Medulla oblongata (tissue), 1 donor: ENCODE measurements at regions not wholly inside any gene's neighbourhood (a gene's known extent, or its start where the extent isn't known, plus 50 kb on each side); places are given as distances from the start of the nearest gene placed in this dataset.
"Not testable (repeated sequence)": the region's sequence is repeated elsewhere in the genome, so short reads cannot be mapped to it uniquely, and the experiment has no call there.

ENCODE experiments used
- DNase-seq: peaks from one replicate; pipeline ENCODE4 v3.0.0-alpha.2; 2015; ENCODE audit errors: extremely low spot score

GRCh38 chr2:53366543-53366942, 401.1 kb upstream of the CHAC2 start:
- DNase-seq = no peak

- no peak for DNase-seq
These were observed 404.7 kb upstream of the CHAC2 start for GRCh38 chr2:53362934-53363333.

GRCh38 chr2:53356291-53356905, 411.2 kb upstream of the CHAC2 start:
- DNase-seq = no peak

- DNase-seq = no peak
These were observed 414.2 kb upstream of the CHAC2 start for GRCh38 chr2:53353135-53354114.

GRCh38 chr2:53347269-53347668, 420.3 kb upstream of the CHAC2 start:
- no peak for DNase-seq

GRCh38 chr2:53342248-53342647, 425.4 kb upstream of the CHAC2 start:
- DNase-seq = no peak

- no peak for DNase-seq
These were observed 433.0 kb upstream of the CHAC2 start for GRCh38 chr2:53334610-53335009.

- DNase-seq = no peak
These were observed 435.9 kb upstream of the CHAC2 start for GRCh38 chr2:53331667-53332066.

GRCh38 chr2:53317861-53318260, 449.7 kb upstream of the CHAC2 start:
- no peak for DNase-seq

GRCh38 chr2:53315149-53315548, 452.5 kb upstream of the CHAC2 start:
- DNase-seq = no peak

GRCh38 chr2:53314718-53315117, 452.9 kb upstream of the CHAC2 start:
- DNase-seq = no peak

- not testable (repeated sequence) for DNase-seq
These were observed 454.0 kb upstream of the CHAC2 start for GRCh38 chr2:53313644-53314043.

GRCh38 chr2:53312721-53313120, 454.9 kb upstream of the CHAC2 start:
- no peak for DNase-seq

- DNase-seq = no peak
These were observed 455.4 kb upstream of the CHAC2 start for GRCh38 chr2:53312181-53312580.

- no peak for DNase-seq
These were observed 464.5 kb upstream of the CHAC2 start for GRCh38 chr2:53303012-53303578.

GRCh38 chr2:53302455-53302854, 465.1 kb upstream of the CHAC2 start:
- DNase-seq = no peak

- no peak for DNase-seq
These were observed 478.1 kb upstream of the CHAC2 start for GRCh38 chr2:53289309-53290006.

GRCh38 chr2:53286345-53286744, 481.3 kb upstream of the CHAC2 start:
- DNase-seq = no peak

- no peak for DNase-seq
These were observed 491.9 kb upstream of the CHAC2 start for GRCh38 chr2:53275743-53276142.

- DNase-seq = no peak
These were observed 499.0 kb upstream of the CHAC2 start for GRCh38 chr2:53268626-53269025.

GRCh38 chr2:53268086-53268485, 499.5 kb upstream of the CHAC2 start:
- no peak for DNase-seq
